ENCODE measurements at regions not wholly inside any gene's neighbourhood (a gene's known extent, or its start where the extent isn't known, plus 50 kb on each side); places are given as distances from the start of the nearest gene placed in this dataset.
A peak's percentile ranks its signal among the peaks of the same experiment; 100 is the strongest.

DNA sequence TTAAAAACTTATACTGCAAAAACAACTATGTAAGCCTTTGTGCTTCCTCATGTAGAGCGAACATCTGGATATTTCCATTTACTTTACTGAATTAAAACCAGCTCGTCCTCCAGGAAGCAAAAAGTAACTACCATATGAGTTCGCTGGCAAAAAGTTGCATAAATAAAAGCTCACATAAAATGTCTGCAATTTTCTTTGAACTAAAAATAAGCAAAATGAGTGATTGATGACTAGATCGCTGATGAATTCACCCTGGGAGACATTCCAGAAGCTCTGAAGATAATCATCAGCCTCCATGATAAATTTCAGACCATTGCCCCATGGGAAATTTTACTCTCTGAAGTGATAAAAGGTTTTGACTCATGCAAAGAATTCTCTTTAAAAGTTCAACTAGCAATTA, 67.3 kb upstream of the SACS start:
- intact Hi-C loops (cut with DNase I) = no loop called here
- no peak overlapping the region for H3K9ac ChIP-seq (ENCODE audit: low read length in 3 of 3)
- TF ChIP-seq CTCF (IDR thresholded peaks at IDR 0.05; ENCODE audit: borderline replicate concordance, extremely low read depth, insufficient read depth) = no peak
- no peaks in the 10 kb centered on the region for H3K36me3 ChIP-seq (ENCODE audit: control insufficient read depth in 2 of 3, insufficient read depth in 3 of 3, low read length in 3 of 3)
- H3K4me1 ChIP-seq (ENCODE audit: control insufficient read depth in 2 of 3, insufficient read depth in 2 of 3, low read depth in 1 of 3, low read length in 3 of 3) = no peaks in the 10 kb centered on the region
- DNase-seq (no peak), FAIRE-seq (no peak)
- H3K27ac ChIP-seq (ENCODE audit: low read depth in 2 of 2, low read length in 2 of 2) = no peak overlapping the region
- H3K9me3 ChIP-seq (ENCODE audit: control insufficient read depth in 2 of 3, insufficient read depth in 1 of 3, low read length in 3 of 3) = no peaks in the 10 kb centered on the region
- H3K4me3 ChIP-seq (ENCODE audit: low read length in 3 of 3) = no peak overlapping the region
- H3K27me3 ChIP-seq (ENCODE audit: control insufficient read depth, insufficient read depth, low read length) = no peaks in the 10 kb centered on the region

DNA sequence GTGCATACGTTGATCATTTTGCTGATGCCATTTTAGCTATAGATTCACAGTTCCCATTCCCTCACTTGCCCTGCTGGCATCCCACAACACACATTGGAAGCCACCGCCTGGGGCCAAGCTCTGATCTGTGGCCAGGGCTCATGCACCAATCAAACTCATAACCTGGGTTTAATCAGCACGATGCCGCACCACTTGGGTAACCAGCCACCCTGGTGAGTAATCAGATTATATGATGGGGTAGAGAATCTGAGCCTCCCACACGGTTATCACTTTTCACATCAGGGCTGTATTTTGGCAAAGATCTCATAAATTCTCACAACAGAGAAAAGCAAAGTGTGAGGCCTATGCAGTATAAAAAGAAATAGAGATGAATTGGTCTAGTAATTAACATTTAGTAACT, 66.0 kb upstream of the TNFRSF19 start:
- Histone ChIP-seq H3K27ac (ENCODE audit: low read depth in 2 of 2, low read length in 2 of 2) (no peak overlapping the region), H3K27me3 (ENCODE audit: control insufficient read depth, insufficient read depth, low read length) (no peaks in the 10 kb centered on the region), H3K36me3 (ENCODE audit: control insufficient read depth in 2 of 3, insufficient read depth in 3 of 3, low read length in 3 of 3) (no peaks in the 10 kb centered on the region), H3K4me1 (ENCODE audit: control insufficient read depth in 2 of 3, insufficient read depth in 2 of 3, low read depth in 1 of 3, low read length in 3 of 3) (no peaks in the 10 kb centered on the region), H3K9ac (ENCODE audit: low read length in 3 of 3) (no peak overlapping the region), H3K9me3 (ENCODE audit: control insufficient read depth in 2 of 3, insufficient read depth in 1 of 3, low read length in 3 of 3) (no peaks in the 10 kb centered on the region), H3K4me3 (ENCODE audit: low read length in 3 of 3) (no peak overlapping the region)
- intact Hi-C loops (cut with DNase I) = no loop called here
- no peak for TF ChIP-seq CTCF (IDR thresholded peaks at IDR 0.05; ENCODE audit: borderline replicate concordance, extremely low read depth, insufficient read depth)
- no peak for FAIRE-seq
- no peak for DNase-seq

- no peak for FAIRE-seq
Measured at GRCh38 chr13:23505007-23505406, 65.2 kb upstream of the TNFRSF19 start.

More at GRCh38 chr13:23505007-23505406, 65.2 kb upstream of the TNFRSF19 start:
- H3K9me3 ChIP-seq (ENCODE audit: control insufficient read depth in 2 of 3, insufficient read depth in 1 of 3, low read length in 3 of 3) = no peaks in the 10 kb centered on the region
- H3K9ac ChIP-seq (ENCODE audit: low read length in 3 of 3) = no peak overlapping the region
- intact Hi-C loops (cut with DNase I) = no loop called here
- no peaks in the 10 kb centered on the region for H3K27me3 ChIP-seq (ENCODE audit: control insufficient read depth, insufficient read depth, low read length)
- no peak overlapping the region for H3K27ac ChIP-seq (ENCODE audit: low read depth in 2 of 2, low read length in 2 of 2)
- peak in 1 of 5 donors; percentile 21 for DNase-seq
- H3K4me3 ChIP-seq (ENCODE audit: low read length in 3 of 3) = no peak overlapping the region
- TF ChIP-seq CTCF (IDR thresholded peaks at IDR 0.05; ENCODE audit: borderline replicate concordance, extremely low read depth, insufficient read depth) = no peak
- no peaks in the 10 kb centered on the region for H3K36me3 ChIP-seq (ENCODE audit: control insufficient read depth in 2 of 3, insufficient read depth in 3 of 3, low read length in 3 of 3)
- peaks cover 0 to 2% (median 0%) of the 10 kb centered on the region in 3 donors for H3K4me1 ChIP-seq (ENCODE audit: control insufficient read depth in 2 of 3, insufficient read depth in 2 of 3, low read depth in 1 of 3, low read length in 3 of 3)

Measured in kidney (tissue), 13 donors.